Naive thymus-derived CD8-positive, alpha-beta T cell (primary cell): ENCODE measurements at regions not wholly inside any gene's neighbourhood (a gene's known extent, or its start where the extent isn't known, plus 50 kb on each side); places are given as distances from the start of the nearest gene placed in this dataset.

Experiments
- ATAC-seq, 2 donors: fragments of 150-1000 bp; cut with Tn5 transposase in 1 of 2; sonication (Bioruptor Pico), chemical (Tn5 transposase) in 1 of 2; 1 replicate in 1 of 2; 2 replicates in 1 of 2; pipeline ENCODE4 v1.10.0; 2021; ENCODE audit warnings: mild to moderate bottlenecking in 2 of 2, moderate library complexity in 2 of 2
- POLR2A ChIA-PET: fragments of 350-600 bp; sonication (Branson Sonifier 250); formaldehyde crosslinking; loops from one replicate; lab custom pipeline; 2021; ENCODE audit warnings: antibody characterized with exemption; lab: Charles Lee
- DNase-seq, 10 donors: peaks; one replicate each; pipeline versions ENCODE4 v3.0.0 to v3.0.0-alpha.2; 2020 to 2022
- H3K27ac Mint-ChIP-seq, 10 donors: one replicate each; pipeline ENCODE4 v1.8.0; 2020 to 2022; ENCODE audit warnings: mild to moderate bottlenecking in 10 of 10, mixed read lengths in 10 of 10, moderate library complexity in 4 of 10, inconsistent platforms in 1 of 10
- H3K27me3 Mint-ChIP-seq, 5 donors: one replicate each; pipeline ENCODE4 v1.8.0; 2021 to 2022; ENCODE audit warnings: mixed read lengths in 5 of 5
- H3K36me3 Mint-ChIP-seq, 3 donors: one replicate each; pipeline ENCODE4 v1.8.0; 2020 to 2022; ENCODE audit warnings: mixed read lengths in 3 of 3, mild to moderate bottlenecking in 2 of 3, inconsistent platforms in 1 of 3
- H3K4me1 Mint-ChIP-seq, 4 donors: one replicate each; pipeline ENCODE4 v1.8.0; 2021 to 2022; ENCODE audit warnings: mixed read lengths in 4 of 4
- H3K4me3 Mint-ChIP-seq, 10 donors: one replicate each; pipeline ENCODE4 v1.8.0; 2020 to 2022; ENCODE audit warnings: mild to moderate bottlenecking in 10 of 10, mixed read lengths in 10 of 10, moderate library complexity in 6 of 10, inconsistent platforms in 1 of 10
- H3K9me3 Mint-ChIP-seq, 9 donors: one replicate each; pipeline ENCODE4 v1.8.0; 2020 to 2022; ENCODE audit warnings: mixed read lengths in 9 of 9, mild to moderate bottlenecking in 3 of 9, inconsistent platforms in 1 of 9, moderate library complexity in 1 of 9

DNA sequence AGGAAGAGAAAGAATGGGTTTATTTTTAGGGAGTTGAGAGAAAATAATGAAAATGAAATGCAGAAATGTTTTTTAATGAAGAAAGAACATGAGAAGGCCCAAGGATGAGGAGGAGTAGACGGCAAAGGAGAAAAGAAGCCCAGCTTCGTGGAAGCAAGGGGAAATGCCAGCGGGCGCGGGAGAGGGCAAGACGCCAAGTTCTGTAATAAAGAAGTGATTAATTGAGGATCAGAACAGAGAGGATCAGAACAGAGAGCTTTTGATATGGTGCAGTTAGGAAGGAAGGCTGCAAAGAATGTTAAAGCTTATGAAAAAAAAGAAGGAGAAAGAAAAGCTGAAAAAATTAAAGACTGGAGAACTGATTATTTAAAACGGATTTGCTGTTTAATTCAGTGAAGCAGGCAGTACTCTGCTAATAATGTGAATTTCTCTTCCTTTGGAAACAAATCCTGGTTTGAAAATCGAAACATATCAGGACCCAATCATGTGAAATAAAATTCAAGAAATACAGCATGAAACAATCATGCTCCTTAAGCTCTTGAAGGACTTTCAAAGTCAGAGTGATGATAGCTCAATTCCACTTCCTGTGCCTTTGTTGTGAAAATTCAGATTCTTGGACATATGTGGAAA is 99.3 kb upstream of the SOX1 start:
- no peak for ATAC-seq
- H3K4me3 Mint-ChIP-seq = no peak overlapping the region
- H3K27me3 Mint-ChIP-seq = peaks cover 5 to 38% (median 15%) of the 10 kb centered on the region in 5 donors
- POLR2A ChIA-PET = no interaction called here
- no peaks in the 10 kb centered on the region for H3K36me3 Mint-ChIP-seq
- H3K4me1 Mint-ChIP-seq = no peaks in the 10 kb centered on the region
- no peak for DNase-seq
- no peak overlapping the region for H3K27ac Mint-ChIP-seq
- peaks cover 0 to 11% (median 0%) of the 10 kb centered on the region in 9 donors for H3K9me3 Mint-ChIP-seq

DNA sequence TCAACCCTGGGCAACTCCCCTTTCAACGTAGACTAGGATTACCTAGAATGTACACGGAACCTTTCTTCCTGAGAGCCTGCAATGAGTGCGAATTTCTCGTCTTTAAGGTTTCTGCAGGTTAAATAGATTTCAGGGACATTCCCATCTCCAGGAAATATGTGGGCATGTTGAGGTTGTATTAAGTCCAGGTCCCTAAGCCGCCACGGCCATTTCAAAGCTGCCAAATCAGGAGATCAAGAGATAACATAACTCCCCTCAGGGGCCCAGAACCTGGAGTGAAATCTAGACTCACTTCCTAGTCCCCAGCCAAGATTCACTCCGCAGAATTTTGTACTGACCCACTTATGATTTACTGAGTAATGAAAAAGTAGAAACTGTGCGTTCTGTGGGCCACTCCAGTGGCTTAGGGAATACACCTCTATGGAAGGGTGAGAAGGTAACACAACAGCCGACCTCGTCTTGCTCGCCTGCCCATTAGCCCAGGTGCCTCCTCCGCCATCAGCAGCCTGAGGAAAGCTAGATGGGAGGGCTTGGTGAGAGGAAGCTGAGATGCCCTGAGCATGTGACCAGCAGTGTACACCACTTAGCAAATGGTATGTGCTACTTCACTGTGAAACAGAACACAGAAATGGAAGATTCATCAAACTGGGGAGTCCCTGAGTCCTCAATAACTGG is 98.5 kb upstream of the SOX1 start:
- Mint-ChIP-seq H3K4me1 (no peaks in the 10 kb centered on the region), H3K4me3 (no peak overlapping the region), H3K27me3 (peaks cover 5 to 46% (median 22%) of the 10 kb centered on the region in 5 donors), H3K36me3 (no peaks in the 10 kb centered on the region), H3K27ac (no peak overlapping the region), H3K9me3 (peaks cover 0 to 10% (median 0%) of the 10 kb centered on the region in 9 donors)
- POLR2A ChIA-PET = no interaction called here
- ATAC-seq = no peak
- no peak for DNase-seq

DNA sequence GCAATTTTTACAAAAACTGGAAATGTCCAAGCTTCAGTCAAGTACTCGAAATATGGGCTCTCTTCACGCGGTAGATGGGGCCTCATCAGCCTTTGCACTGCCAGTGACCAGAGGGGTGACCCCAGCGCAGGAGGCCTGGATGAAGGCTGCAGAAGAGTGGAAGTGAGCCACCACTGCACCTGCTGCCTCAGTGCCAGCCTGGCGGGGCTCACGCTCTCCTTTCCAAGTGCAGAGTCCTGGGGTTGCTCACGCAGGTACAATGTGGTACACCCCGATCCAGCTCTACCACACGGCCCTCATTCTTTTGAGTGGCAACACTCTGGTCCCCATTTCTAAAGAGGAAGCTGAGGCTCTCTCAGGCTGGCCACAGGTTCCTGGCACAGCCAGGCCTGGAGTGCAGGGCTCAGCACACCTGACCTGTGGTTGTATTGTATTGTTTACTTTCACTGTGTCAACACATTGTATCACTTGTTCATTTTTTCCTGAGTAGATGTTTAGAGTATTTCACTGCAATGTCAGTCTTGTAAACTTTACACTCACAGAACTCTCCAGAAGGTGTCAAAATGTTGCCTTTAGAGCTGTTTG is 97.3 kb upstream of the SOX1 start:
- Mint-ChIP-seq H3K36me3 (no peaks in the 10 kb centered on the region), H3K4me3 (no peak overlapping the region), H3K27ac (no peak overlapping the region), H3K4me1 (peaks cover 0 to 2% (median 0%) of the 10 kb centered on the region in 4 donors), H3K27me3 (peaks cover 5 to 52% (median 25%) of the 10 kb centered on the region in 5 donors), H3K9me3 (peaks cover 0 to 12% (median 3%) of the 10 kb centered on the region in 9 donors)
- POLR2A ChIA-PET = no interaction called here
- ATAC-seq = no peak
- no peak for DNase-seq

DNA sequence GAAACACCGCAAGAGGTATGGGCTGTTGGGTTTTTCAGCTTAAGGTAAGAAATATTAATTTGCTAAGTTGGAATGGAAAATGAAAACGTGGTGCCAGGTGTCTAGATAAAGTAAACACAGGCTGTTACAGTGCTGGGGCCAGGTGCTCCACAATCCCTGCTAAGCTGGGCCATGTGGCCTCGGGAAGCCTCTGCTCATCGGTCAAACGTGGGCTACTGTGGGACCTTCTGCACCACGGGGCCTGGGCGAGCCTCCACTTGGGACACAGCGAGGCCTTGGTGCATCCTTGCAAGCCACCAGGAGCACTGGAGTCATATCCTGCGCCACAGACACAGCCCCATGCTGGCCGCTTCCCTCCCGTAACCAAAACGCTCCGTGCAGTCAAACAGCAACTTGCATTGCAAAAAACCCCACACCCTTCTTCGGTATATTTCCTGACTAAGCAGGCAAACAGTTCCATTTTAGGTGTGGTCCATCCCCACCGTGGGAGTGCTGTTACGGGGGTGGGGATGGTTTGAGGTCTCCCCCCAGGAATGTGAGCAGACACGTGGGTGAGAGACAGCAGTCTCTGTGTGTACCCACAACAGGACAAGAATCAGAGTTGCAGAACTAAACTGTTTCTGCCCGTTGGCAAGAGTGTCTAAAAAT is 96.3 kb upstream of the SOX1 start:
- H3K36me3 Mint-ChIP-seq = no peaks in the 10 kb centered on the region
- no peak overlapping the region for H3K27ac Mint-ChIP-seq
- no peak overlapping the region for H3K4me3 Mint-ChIP-seq
- ATAC-seq (no peak), DNase-seq (no peak)
- peaks cover 0 to 22% (median 2%) of the 10 kb centered on the region in 9 donors for H3K9me3 Mint-ChIP-seq
- POLR2A ChIA-PET = no interaction called here
- H3K27me3 Mint-ChIP-seq = peaks cover 5 to 52% (median 25%) of the 10 kb centered on the region in 5 donors
- H3K4me1 Mint-ChIP-seq = peaks cover 0 to 2% (median 0%) of the 10 kb centered on the region in 4 donors

DNA sequence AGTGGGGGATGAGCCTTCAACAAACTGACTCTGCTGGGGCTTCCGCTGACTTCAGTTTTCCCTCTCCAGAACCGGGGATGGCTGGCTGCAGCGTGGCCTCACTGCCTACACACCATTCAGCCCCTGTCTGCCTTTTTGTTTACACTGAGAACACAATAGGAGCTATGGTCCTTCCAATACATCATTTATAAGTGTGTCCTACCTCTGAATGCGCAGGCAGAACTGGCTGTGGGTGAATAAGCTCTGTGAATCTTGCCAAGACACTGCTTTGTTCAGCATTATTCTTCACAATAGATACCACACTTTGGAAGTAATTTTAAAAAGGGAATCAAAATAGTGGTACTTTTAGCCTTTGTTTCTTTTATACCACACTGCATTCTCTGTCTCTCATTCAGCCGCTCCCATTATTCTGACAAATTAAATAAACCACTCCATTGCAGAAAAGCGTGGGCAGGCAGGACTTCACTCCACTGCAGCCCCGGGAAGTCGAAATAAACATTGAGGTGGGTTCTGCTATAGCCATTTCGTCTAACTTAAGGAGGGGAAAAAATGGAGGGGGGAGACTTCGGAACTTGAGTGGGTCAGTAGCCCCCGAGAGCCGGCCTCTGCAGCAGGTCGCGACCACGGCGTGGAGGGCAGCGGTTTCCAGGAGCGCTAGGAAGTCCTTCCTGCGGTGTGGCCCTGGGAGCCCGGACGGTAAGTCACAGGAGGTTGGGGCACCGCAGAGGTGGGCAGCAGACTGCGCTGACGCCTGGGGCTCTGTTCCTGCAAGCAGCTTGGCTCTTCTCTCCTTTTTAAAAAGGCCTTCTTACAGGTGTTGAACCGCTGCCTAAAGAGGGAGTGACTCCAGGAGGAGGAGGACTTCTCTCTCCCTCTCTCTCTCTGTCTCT is 94.8 kb upstream of the SOX1 start:
- ATAC-seq (no peak), DNase-seq (no peak)
- Mint-ChIP-seq H3K4me1 (peaks cover 0 to 2% (median 0%) of the 10 kb centered on the region in 4 donors), H3K4me3 (no peak overlapping the region), H3K27ac (no peak overlapping the region), H3K36me3 (no peaks in the 10 kb centered on the region), H3K9me3 (peaks cover 0 to 22% (median 4%) of the 10 kb centered on the region in 9 donors), H3K27me3 (peaks cover 5 to 50% (median 25%) of the 10 kb centered on the region in 5 donors)
- POLR2A ChIA-PET = no interaction called here

DNA sequence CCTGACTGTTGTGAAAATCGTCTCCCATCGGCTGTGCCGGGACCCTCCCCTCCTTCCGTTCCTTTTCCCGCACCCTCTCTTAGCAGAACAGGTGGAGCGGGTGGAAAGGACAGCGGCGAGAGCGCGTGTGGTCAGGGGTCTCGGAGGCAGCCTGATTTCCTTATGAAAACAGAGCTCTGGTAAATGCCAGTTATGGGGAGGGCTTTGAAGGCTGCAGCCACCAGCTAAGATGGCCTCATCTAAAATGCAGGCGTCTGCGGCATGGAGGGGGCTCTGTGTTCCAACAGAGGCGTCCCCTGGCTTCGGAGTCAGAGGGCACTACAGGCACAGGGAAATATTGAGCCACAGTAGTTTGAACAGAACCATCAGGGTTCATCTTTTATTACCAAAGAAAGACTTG is 93.8 kb upstream of the SOX1 start:
- Mint-ChIP-seq H3K27me3 (peaks cover 6 to 42% (median 22%) of the 10 kb centered on the region in 5 donors), H3K9me3 (peaks cover 0 to 22% (median 4%) of the 10 kb centered on the region in 9 donors), H3K4me3 (no peak overlapping the region), H3K4me1 (peaks cover 0 to 2% (median 0%) of the 10 kb centered on the region in 4 donors), H3K36me3 (no peaks in the 10 kb centered on the region), H3K27ac (no peak overlapping the region)
- POLR2A ChIA-PET = no interaction called here
- ATAC-seq (no peak), DNase-seq (no peak)

DNA sequence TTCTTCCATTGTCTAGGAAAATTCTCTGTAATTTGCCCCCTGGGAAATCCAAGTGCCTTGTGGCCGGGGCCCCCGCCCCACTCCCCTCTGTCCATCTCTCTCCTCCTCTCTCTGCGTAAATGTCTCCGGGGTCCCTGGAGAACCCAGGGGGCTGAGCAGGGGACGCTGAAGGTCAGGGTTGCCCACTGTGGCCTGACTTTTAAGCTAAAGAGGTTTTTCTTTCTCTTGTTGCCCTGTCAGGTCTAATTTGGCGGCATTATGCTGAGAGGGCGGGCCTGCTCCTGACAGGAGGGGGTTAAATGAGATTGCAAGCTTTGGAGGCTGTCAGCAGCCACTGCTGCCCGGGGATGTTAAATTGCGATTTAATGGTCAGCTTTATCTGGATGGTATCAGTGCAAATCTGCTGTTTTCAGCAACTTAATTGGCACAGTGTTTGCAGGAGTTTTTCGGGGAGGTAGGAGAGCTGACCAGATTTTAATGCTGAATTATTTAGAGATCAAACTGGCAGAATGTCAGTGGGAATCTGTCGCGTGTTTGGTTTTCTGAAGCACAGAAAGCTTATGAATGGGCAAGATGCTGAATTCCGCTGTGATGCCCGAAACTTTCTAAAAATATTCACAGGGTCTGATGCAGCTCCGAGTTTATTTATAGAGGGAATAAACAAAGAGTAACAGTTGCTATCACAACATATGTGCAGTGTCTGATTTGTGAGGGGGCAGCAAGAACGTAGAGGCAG is 93.2 kb upstream of the SOX1 start:
- POLR2A ChIA-PET = no interaction called here
- H3K27me3 Mint-ChIP-seq = peaks cover 8 to 45% (median 28%) of the 10 kb centered on the region in 5 donors
- peak overlapping the region in 1 of 10 donors; percentile 53 for H3K27ac Mint-ChIP-seq
- ATAC-seq = no peak
- peaks cover 0 to 22% (median 1%) of the 10 kb centered on the region in 9 donors for H3K9me3 Mint-ChIP-seq
- H3K4me1 Mint-ChIP-seq = peaks cover 0 to 2% (median 0%) of the 10 kb centered on the region in 4 donors
- DNase-seq = no peak
- H3K4me3 Mint-ChIP-seq = no peak overlapping the region
- no peaks in the 10 kb centered on the region for H3K36me3 Mint-ChIP-seq

DNA sequence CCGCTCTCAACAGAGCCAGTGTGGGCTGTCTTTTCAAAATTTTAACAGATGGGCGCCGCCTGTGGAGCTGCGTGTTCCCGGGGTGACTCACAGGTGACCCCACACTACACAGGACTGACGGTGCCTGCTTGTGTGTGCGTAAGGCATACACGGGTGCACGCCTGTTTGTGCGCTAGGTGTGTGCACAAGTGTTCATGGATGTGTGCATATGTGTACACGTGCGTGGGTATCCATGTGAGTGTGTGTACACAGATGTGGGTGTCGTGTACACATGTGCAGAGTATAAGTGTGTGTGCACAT is 92.7 kb upstream of the SOX1 start:
- peaks cover 0 to 22% (median 1%) of the 10 kb centered on the region in 9 donors for H3K9me3 Mint-ChIP-seq
- ATAC-seq = no peak
- no peak overlapping the region for H3K4me3 Mint-ChIP-seq

DNA sequence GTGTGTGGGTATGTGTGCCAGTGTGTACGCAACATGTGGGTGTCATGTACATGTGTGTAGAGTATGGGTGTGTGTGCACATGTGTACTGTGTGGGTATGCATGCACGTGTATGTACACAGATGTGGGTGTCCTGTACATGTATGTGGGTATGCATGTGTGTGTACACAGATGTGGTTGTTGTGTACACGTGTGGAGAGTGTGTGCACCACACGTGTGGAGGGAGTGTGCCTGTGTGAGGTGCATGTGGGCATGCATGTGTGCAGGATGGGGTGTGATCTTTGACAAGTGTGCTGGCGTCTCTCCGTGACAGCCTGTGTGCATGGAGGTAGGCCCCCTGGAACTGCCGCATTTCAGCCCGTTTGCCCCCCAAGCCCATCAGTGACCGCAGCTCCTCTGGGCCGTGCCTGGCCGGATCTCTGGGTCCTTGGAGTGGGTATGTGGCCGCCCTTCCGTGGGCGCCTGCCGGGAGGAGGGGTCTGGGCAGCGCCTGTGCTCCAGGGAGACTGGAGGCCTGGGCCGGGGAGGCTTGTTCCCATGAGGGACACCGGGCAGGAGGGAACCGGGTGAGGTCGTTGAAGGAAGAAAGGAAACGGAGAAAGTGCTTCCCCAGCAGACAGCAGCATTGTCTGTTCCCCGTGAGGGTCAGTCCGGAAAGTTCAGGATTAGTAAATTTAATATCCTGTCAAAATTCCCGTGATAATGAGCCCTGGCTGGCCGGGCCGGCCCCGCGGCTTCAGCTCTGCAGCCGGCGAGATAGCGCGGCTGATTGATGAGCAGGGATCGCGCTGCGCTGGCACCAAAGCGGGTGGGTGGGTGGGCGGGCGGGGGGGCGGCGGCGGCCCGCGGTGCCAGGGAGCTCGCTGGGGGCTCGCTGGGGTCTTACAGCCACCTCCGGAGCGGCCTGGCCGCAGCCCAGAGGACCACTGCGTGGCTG is 91.1 kb upstream of the SOX1 start:
- peaks cover 10 to 51% (median 41%) of the 10 kb centered on the region in 5 donors for H3K27me3 Mint-ChIP-seq
- no peaks in the 10 kb centered on the region for H3K36me3 Mint-ChIP-seq
- no peak overlapping the region for H3K4me3 Mint-ChIP-seq
- ATAC-seq (no peak), DNase-seq (no peak)
- H3K4me1 Mint-ChIP-seq = peaks cover 0 to 2% (median 0%) of the 10 kb centered on the region in 4 donors
- POLR2A ChIA-PET = no interaction called here
- H3K27ac Mint-ChIP-seq = no peak overlapping the region
- peaks cover 0 to 22% (median 2%) of the 10 kb centered on the region in 9 donors for H3K9me3 Mint-ChIP-seq

More for the DNA sequence above, 92.7 kb upstream of the SOX1 start:
- Mint-ChIP-seq H3K27ac (no peak overlapping the region), H3K27me3 (peaks cover 8 to 50% (median 32%) of the 10 kb centered on the region in 5 donors), H3K4me1 (peaks cover 0 to 2% (median 0%) of the 10 kb centered on the region in 4 donors), H3K36me3 (no peaks in the 10 kb centered on the region)
- DNase-seq = no peak
- POLR2A ChIA-PET = no interaction called here

DNA sequence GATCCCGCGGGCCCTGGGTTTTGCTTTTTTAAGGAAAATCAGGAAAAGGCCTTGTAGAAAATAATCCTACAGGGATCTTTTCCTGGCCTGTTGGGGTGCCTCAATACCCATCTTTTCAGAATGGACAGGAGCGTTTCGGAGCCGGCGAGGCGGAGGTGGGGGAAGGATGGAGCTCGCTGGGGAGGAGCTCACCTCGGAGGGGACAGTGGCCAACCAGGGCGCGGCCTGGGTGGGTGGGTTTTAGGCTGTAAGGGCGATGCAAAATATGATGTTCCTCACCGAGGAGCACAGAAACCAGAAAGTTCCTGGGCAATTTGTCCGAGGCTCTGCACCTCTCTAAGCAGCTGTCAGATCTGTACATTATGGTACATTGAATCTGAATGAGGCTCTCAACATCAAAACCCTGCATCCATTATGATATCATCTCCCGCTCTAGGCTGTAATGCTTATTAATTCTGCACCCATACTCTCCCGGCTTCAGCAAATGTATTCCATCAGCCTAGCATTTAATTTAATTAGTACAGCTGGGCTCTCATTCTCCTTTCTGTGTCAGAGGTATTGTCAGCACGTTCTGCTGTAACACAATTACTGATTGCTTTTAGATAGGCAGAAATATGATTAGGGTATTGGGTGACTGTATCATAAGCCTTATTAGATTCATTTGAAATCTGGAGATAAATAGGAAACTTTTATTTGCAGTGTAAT is 90.3 kb upstream of the SOX1 start:
- no peak overlapping the region for H3K4me3 Mint-ChIP-seq
- POLR2A ChIA-PET = no interaction called here
- no peaks in the 10 kb centered on the region for H3K36me3 Mint-ChIP-seq
- peaks cover 0 to 22% (median 4%) of the 10 kb centered on the region in 9 donors for H3K9me3 Mint-ChIP-seq
- H3K27me3 Mint-ChIP-seq = peaks cover 10 to 51% (median 40%) of the 10 kb centered on the region in 5 donors
- H3K4me1 Mint-ChIP-seq = peaks cover 0 to 2% (median 0%) of the 10 kb centered on the region in 4 donors
- DNase-seq (no peak), ATAC-seq (no peak)
- no peak overlapping the region for H3K27ac Mint-ChIP-seq
